Coronary artery (tissue), 2 donors: ENCODE measurements at regions not wholly inside any gene's neighbourhood (a gene's known extent, or its start where the extent isn't known, plus 50 kb on each side); places are given as distances from the start of the nearest gene placed in this dataset.

ENCODE experiments used
- DNase-seq: peaks from one replicate; pipeline ENCODE4 v3.0.0-alpha.2; 2017; ENCODE audit warnings: low spot score
- H3K27ac ChIP-seq, 2 donors: fragments of 200-600 bp; sonication (generic); one replicate each; pipeline ENCODE4 v1.5.1; 2016 to 2019
- H3K4me3 ChIP-seq: fragments of 200-600 bp; sonication (generic); 2 replicates; pipeline ENCODE4 v1.5.1; 2016; ENCODE audit warnings: mild to moderate bottlenecking, moderate library complexity
- CTCF ChIP-seq: fragments of 200-600 bp; sonication (generic); IDR thresholded peaks from one replicate; pipeline ENCODE4 v1.5.1; 2019; ENCODE audit warnings: antibody characterized with exemption

GRCh38 chr10:92756201-92757065 lies 66.7 kb downstream of the HHEX start:
- Histone ChIP-seq H3K27ac (peak overlapping the region; percentile 69 to 81), H3K4me3 (no peak overlapping the region)
- TF ChIP-seq CTCF, result no peak
- no peak for DNase-seq

DNA sequence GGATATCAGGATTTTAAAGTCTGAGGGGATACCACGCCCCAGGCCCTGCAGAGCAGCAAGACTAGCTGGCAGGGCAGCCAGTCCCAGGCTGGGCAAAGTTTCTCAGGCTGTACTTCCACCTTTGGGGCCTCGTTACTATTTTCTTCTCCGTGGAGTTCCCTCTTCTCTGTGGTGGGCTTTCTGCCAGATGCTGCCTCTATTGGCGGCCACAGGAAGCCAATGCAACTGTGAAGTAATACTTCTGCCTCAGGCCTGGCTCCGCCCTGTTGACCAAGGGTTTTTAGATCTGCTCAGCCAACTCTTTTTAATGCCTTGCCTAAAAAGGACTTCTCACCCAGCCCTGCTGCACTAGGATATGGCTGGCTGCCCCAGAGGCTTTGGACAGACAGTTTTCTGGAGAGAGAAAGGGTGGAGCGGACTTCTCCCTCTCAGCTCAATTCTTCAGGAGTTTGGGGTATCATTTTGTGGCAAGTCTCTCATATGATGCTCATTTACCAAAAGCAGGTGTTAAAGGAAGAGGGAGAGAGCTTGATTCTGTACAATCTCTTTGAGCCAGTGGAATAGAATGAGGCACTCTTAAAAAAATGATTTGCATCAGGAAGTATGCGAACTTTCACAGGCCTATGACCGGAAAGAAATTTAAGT lies 67.4 kb downstream of the HHEX start:
- no peak for TF ChIP-seq CTCF
- H3K27ac ChIP-seq, result peak overlapping the region; percentile 69 to 81
- peak; percentile 90 for DNase-seq
- no peak overlapping the region for H3K4me3 ChIP-seq

DNA sequence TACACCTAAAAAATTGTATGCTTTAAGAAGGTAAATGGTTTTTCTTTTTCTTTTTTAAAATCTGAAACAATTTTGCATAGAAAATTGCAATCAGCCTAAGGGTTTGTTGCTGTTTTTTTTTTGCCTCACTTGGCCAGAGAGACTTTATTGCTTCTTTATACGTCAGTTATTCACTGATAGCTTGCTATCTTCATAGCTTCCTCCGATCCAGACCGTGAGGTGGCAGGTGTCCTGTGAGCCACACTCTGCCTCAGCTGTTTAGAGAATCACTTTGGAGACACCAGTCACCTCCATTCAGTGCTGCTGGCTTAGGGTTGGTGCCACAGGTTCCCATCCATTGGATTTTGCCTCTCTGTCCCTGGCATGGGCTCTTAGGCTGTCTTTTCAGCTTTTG lies 68.0 kb downstream of the HHEX start:
- Histone ChIP-seq H3K27ac (peak overlapping the region; percentile 69 to 81), H3K4me3 (no peak overlapping the region)
- no peak for TF ChIP-seq CTCF
- DNase-seq, result no peak

DNA sequence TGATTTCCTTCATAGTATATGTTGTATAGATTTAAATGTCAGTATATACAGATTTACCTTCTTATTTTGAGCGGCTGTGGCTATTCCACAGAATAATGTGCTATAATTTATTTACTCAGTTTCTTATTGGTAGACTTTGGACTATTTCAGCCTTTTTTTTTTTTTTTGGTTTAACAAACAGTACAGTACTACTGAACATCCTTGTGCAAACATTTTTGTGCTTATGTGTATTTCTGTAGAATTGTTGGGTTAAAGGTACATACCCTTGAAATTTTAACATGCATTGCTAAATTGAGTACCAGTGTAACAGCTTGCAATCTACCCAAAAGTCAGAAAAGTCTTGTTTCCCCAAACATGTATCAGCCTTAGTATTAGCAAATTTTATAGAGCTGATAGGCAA lies 68.8 kb downstream of the HHEX start:
- H3K4me3 ChIP-seq, result no peak overlapping the region
- no peak for TF ChIP-seq CTCF
- peak overlapping the region in 1 of 2 donors; percentile 69 for H3K27ac ChIP-seq
- no peak for DNase-seq

DNA sequence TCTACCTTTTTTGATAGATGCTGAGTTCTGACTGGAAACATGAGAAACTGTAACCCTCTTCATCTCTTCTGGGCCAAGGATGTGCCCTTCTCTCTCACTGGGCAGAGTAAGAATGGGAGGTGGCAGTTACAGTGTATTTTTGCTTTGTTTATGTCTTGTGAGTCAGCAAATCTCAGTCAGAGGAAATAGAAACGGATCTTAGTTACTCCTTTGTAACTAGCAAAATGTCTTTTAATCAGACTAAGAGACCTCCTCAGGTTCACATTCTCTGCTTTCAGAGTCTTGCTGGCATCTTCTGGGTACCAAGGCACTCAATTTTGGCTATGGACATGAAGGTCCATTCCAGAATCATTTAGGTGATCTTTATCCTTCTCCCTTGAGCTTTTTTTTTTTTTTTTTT lies 70.9 kb downstream of the HHEX start:
- Histone ChIP-seq H3K4me3 (no peak overlapping the region), H3K27ac (no peak overlapping the region)
- TF ChIP-seq CTCF, result no peak
- no peak for DNase-seq

GRCh38 chr10:92761571-92761970 lies 71.8 kb downstream of the HHEX start:
- no peak overlapping the region for H3K27ac ChIP-seq
- no peak for TF ChIP-seq CTCF
- H3K4me3 ChIP-seq, result no peak overlapping the region
- DNase-seq, result no peak
